ENCODE measurements at regions not wholly inside any gene's neighbourhood (a gene's known extent, or its start where the extent isn't known, plus 50 kb on each side); places are given as distances from the start of the nearest gene placed in this dataset.
A peak's percentile ranks its signal among the peaks of the same experiment; 100 is the strongest.

DNA sequence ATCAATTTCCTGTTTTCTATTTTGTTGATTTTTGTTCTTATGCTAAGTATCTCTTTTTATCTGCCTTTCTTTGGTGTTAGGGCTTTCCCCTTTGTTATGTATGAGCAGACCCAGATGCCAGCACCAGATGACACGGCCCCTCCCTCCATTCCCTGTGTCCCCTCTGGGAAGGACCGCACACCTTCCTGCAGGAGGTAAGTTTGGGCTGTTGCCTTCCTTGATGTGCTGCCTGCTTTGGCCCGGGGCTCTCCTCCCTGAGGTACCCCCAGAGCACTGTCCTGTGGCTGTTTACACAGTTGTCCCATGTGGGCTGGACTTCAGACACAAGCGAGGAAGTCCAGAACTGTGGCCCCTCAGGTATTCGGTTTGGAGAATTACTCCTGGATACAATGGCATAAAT is 343.8 kb upstream of the IRX1 start (continued):
- no peak for TF ChIP-seq HCFC1 (IDR thresholded peaks at IDR 0.05; ENCODE audit: low read depth, low read length)
- no peak for TF ChIP-seq EZH2 (IDR thresholded peaks at IDR 0.05; ENCODE audit: borderline replicate concordance, low read depth, low read length)
- TF ChIP-seq FUS (optimal IDR thresholded peaks at IDR 0.05; ENCODE audit: low read depth, low read length), result no peak

DNA sequence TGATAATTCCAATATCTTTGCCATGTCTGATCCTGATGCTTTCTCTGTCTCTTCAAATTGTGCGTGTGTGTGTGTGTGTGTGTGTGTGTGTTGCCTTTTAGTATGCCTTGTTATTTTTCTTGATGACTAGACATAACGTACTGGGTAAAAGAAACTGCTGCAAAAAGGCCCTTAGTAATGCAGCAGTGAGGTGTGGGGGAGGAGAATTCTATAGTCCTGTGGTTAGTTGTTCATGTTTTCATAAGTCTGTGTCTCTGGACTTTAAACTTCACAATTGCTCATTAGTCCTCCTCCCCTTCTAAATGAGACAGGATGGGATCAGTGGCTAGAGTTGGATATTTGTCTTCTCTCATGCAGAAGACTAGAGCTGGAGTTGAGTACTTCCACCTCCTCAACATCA is 346.2 kb upstream of the IRX1 start:
- CTCF ChIA-PET (ENCODE audit: low intra/inter-chr PET ratio), result no interaction called here

More for the DNA sequence above, 346.2 kb upstream of the IRX1 start:
- in situ Hi-C loops (cut with MboI), result no loop called here
- Histone ChIP-seq H3K4me1 (replicated peaks in 1 of 2; ENCODE audit: control insufficient read depth in 2 of 2, insufficient read depth in 2 of 2, low read length in 2 of 2) (no peaks in the 10 kb centered on the region), H3K4me3 (no peak overlapping the region), H3K4me2 (ENCODE audit: insufficient read depth, low read length) (no peak overlapping the region), H3K27ac (ENCODE audit: extremely low read depth, low read depth, low read length) (no peak overlapping the region), H3K9me1 (ENCODE audit: control insufficient read depth, insufficient read depth, low read length) (no peaks in the 10 kb centered on the region), H3K9ac (ENCODE audit: insufficient read depth in 1 of 2, low read depth in 2 of 2, low read length in 2 of 2) (no peak overlapping the region), H3K36me3 (ENCODE audit: control insufficient read depth, insufficient read depth, low read length) (no peaks in the 10 kb centered on the region), H2AFZ (ENCODE audit: low read depth, low read length) (no peak overlapping the region), H3K9me3 (replicated peaks; ENCODE audit: control insufficient read depth, insufficient read depth, low read depth, low read length) (no peaks in the 10 kb centered on the region), H4K20me1 (replicated peaks; ENCODE audit: control insufficient read depth, insufficient read depth, low read length) (no peaks in the 10 kb centered on the region), H3K79me2 (ENCODE audit: control insufficient read depth, insufficient read depth, low read length) (no peaks in the 10 kb centered on the region), H3K27me3 (ENCODE audit: control insufficient read depth in 2 of 2, insufficient read depth in 2 of 2, low read length in 2 of 2) (no peaks in the 10 kb centered on the region; a peak in 1 of 5 replicates)
- POLR2A ChIA-PET, result no interaction called here
- no peak for ATAC-seq
- DNase-seq (ENCODE audit: extremely low read depth in 1 of 4, low spot score in 3 of 4), result no peak
- FAIRE-seq, result no peak
- TF ChIP-seq ZNF316 (IDR thresholded peaks at IDR 0.05), result peak; percentile 37; the same call in 1 of the 2 replicates
- TF ChIP-seq, protein P1, sequence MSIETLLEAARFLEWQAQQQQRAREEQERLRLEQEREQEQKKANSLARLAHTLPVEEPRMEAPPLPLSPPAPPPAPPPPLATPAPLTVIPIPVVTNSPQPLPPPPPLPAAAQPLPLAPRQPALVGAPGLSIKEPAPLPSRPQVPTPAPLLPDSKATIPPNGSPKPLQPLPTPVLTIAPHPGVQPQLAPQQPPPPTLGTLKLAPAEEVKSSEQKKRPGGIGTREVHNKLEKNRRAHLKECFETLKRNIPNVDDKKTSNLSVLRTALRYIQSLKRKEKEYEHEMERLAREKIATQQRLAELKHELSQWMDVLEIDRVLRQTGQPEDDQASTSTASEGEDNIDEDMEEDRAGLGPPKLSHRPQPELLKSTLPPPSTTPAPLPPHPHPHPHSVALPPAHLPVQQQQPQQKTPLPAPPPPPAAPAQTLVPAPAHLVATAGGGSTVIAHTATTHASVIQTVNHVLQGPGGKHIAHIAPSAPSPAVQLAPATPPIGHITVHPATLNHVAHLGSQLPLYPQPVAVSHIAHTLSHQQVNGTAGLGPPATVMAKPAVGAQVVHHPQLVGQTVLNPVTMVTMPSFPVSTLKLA (conservative IDR thresholded peaks at IDR 0.05), result no peak
- WGBS (ENCODE audit: insufficient coverage, low coverage, missing lambda C conversion rate), result 0% methylated on average over 2 of the region's 2 CpGs
- intact Hi-C loops (cut with micrococcal nuclease), result no loop called here
- no TSS peak for BruUV-seq (replicated peaks)
